ENCODE measurements at regions not wholly inside any gene's neighbourhood (a gene's known extent, or its start where the extent isn't known, plus 50 kb on each side); places are given as distances from the start of the nearest gene placed in this dataset.

GRCh38 chr1:193335806-193336428 lies 149.5 kb upstream of the B3GALT2 start:
- intact Hi-C loops (cut with micrococcal nuclease) (loop anchor here (5.0 kb wide), 1 partner anchor 154 kb away; no protein-coding TSS in a partner anchor), in situ Hi-C loops (cut with MboI) (no loop called here)
- H3K36me3 ChIP-seq (ENCODE audit: control insufficient read depth, insufficient read depth, low read length): no peaks in the 10 kb centered on the region
- no peaks in the 10 kb centered on the region for H4K20me1 ChIP-seq (replicated peaks; ENCODE audit: control insufficient read depth, insufficient read depth, low read length)
- DNase-seq (ENCODE audit: extremely low read depth in 1 of 4, low spot score in 3 of 4): no peak
- H3K27me3 ChIP-seq (ENCODE audit: control insufficient read depth in 2 of 2, insufficient read depth in 2 of 2, low read length in 2 of 2): no peaks in the 10 kb centered on the region
- H3K9me3 ChIP-seq (replicated peaks; ENCODE audit: control insufficient read depth, insufficient read depth, low read depth, low read length): no peaks in the 10 kb centered on the region; the same call in 1 of the 2 replicates
- no peak overlapping the region for H3K4me2 ChIP-seq (ENCODE audit: insufficient read depth, low read length)
- FAIRE-seq: no peak
- no peaks in the 10 kb centered on the region for H3K79me2 ChIP-seq (ENCODE audit: control insufficient read depth, insufficient read depth, low read length)
- H3K4me3 ChIP-seq: no peak overlapping the region
- no peaks in the 10 kb centered on the region for H3K9me1 ChIP-seq (ENCODE audit: control insufficient read depth, insufficient read depth, low read length)
- TF ChIP-seq CTCF (IDR thresholded peaks at IDR 0.05 in 2 of 3, conservative IDR thresholded peaks at IDR 0.05 in 1 of 3; ENCODE audit: insufficient read depth in 2 of 3, low read depth in 1 of 3, low read length in 3 of 3): no peak
- no peak for TF ChIP-seq NR2C2 (CRISPR knock-in tag; IDR thresholded peaks at IDR 0.05)
- no peak for TF ChIP-seq NR2C2 (tag; IDR thresholded peaks at IDR 0.05)
- TF ChIP-seq ZNF507 (tag; conservative IDR thresholded peaks at IDR 0.05): no peak
- no peak for TF ChIP-seq PRPF4 (IDR thresholded peaks at IDR 0.05; ENCODE audit: insufficient read depth, low read depth, low read length, poor library complexity, severe bottlenecking)
- no peak for TF ChIP-seq ZNF384 (IDR thresholded peaks at IDR 0.05; ENCODE audit: low read depth, low read length)
- TF ChIP-seq, protein P1, sequence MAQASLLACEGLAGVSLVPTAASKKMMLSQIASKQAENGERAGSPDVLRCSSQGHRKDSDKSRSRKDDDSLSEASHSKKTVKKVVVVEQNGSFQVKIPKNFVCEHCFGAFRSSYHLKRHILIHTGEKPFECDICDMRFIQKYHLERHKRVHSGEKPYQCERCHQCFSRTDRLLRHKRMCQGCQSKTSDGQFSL (CRISPR knock-in tag; IDR thresholded peaks at IDR 0.05): no peak
- TF ChIP-seq, protein P1 (tag; IDR thresholded peaks at IDR 0.05): no peak
- no peak for TF ChIP-seq MAZ (CRISPR knock-in tag; conservative IDR thresholded peaks at IDR 0.05 in 1 of 2, IDR thresholded peaks at IDR 0.05 in 1 of 2)
- TF ChIP-seq PTTG1 (tag; IDR thresholded peaks at IDR 0.05; ENCODE audit: low read depth): no peak
- TF ChIP-seq ZBTB34 (CRISPR knock-in tag; IDR thresholded peaks at IDR 0.05): no peak
- BruUV-seq (replicated peaks): no TSS peak
- H3K4me1 ChIP-seq (replicated peaks in 1 of 2; ENCODE audit: control insufficient read depth in 2 of 2, insufficient read depth in 2 of 2, low read length in 2 of 2): no peaks in the 10 kb centered on the region
- POLR2A ChIA-PET: no interaction called here
- CTCF ChIA-PET (ENCODE audit: low intra/inter-chr PET ratio): no interaction called here
- no peak overlapping the region for H3K27ac ChIP-seq (ENCODE audit: extremely low read depth, low read depth, low read length)
- H3K9ac ChIP-seq (ENCODE audit: insufficient read depth in 1 of 2, low read depth in 2 of 2, low read length in 2 of 2): no peak overlapping the region
- no peak overlapping the region for H2AFZ ChIP-seq (ENCODE audit: low read depth, low read length)
- 0% methylated on average over 1 of the region's 1 CpG for WGBS (ENCODE audit: insufficient coverage, low coverage, missing lambda C conversion rate)
- no peak for ATAC-seq

Measured in K562 (cell line).